H1 (cell line): ENCODE measurements at regions not wholly inside any gene's neighbourhood (a gene's known extent, or its start where the extent isn't known, plus 50 kb on each side); places are given as distances from the start of the nearest gene placed in this dataset.

Source experiments
- POLR2AphosphoS5 ChIP-seq: IDR thresholded peaks from 2 replicates; pipeline ENCODE4 v1.6.1; 2011; ENCODE audit warnings: low read depth, low read length
- YY1 ChIP-seq: IDR thresholded peaks from 2 replicates; pipeline ENCODE4 v1.6.1; 2011; ENCODE audit warnings: low read depth, mild to moderate bottlenecking, low read length
- TF ChIP-seq, protein P1 (sequence below), 3 experiments: IDR thresholded peaks; 1 replicate in 2 of 3; 2 replicates in 1 of 3; pipeline versions ENCODE4 v1.5.1 to v1.6.1; 2011; ENCODE audit warnings: low read length in 3 of 3, mild to moderate bottlenecking in 3 of 3, inconsistent platforms in 2 of 3, low read depth in 1 of 3, moderate library complexity in 1 of 3; ENCODE audit not compliant: insufficient read depth in 1 of 3; ENCODE audit errors: control extremely low read depth in 1 of 3

DNA sequence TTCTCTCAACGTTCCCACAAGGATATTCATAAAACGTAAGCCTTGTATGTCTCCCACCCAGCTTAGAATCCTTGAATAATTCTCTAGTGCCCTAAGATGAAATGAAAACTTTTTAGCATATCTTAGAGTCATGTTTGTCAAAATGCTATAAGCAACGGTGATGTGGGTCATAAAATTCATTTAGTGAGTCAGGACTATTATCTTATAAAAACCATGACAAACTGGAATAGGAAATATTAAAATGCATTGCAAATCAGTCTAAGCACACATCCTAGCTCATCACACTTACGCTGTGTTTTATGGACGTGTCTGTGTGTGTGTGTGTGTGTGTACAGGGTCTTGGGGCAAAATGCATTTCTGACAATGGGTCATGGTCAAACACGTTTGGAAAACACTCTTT lies 119.9 kb upstream of the ST6GAL2 start:
- TF ChIP-seq, protein P1, sequence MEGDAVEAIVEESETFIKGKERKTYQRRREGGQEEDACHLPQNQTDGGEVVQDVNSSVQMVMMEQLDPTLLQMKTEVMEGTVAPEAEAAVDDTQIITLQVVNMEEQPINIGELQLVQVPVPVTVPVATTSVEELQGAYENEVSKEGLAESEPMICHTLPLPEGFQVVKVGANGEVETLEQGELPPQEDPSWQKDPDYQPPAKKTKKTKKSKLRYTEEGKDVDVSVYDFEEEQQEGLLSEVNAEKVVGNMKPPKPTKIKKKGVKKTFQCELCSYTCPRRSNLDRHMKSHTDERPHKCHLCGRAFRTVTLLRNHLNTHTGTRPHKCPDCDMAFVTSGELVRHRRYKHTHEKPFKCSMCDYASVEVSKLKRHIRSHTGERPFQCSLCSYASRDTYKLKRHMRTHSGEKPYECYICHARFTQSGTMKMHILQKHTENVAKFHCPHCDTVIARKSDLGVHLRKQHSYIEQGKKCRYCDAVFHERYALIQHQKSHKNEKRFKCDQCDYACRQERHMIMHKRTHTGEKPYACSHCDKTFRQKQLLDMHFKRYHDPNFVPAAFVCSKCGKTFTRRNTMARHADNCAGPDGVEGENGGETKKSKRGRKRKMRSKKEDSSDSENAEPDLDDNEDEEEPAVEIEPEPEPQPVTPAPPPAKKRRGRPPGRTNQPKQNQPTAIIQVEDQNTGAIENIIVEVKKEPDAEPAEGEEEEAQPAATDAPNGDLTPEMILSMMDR (IDR thresholded peaks at IDR 0.05; ENCODE audit: control extremely low read depth in 1 of 3, insufficient read depth in 1 of 3, low read depth in 1 of 3, low read length in 3 of 3): no peak
- TF ChIP-seq POLR2AphosphoS5: no peak
- no peak for TF ChIP-seq YY1
